ENCODE measurements at regions not wholly inside any gene's neighbourhood (a gene's known extent, or its start where the extent isn't known, plus 50 kb on each side); places are given as distances from the start of the nearest gene placed in this dataset.

- TF ChIP-seq POLR2A (IDR thresholded peaks at IDR 0.05; ENCODE audit: low read depth, low read length) (no peak), TAF1 (IDR thresholded peaks at IDR 0.05; ENCODE audit: borderline replicate concordance, low read depth, low read length) (no peak)
Observed at GRCh38 chr3:72316501-72317279, 531.6 kb downstream of the SHQ1 start.
